Smooth muscle cell (in vitro differentiated cells): ENCODE measurements at regions not wholly inside any gene's neighbourhood (a gene's known extent, or its start where the extent isn't known, plus 50 kb on each side); places are given as distances from the start of the nearest gene placed in this dataset.

Experiments used
- DNase-seq: peaks from one replicate; lab custom pipeline; 2025; ENCODE audit not compliant: unreplicated experiment; lab: John Stamatoyannopoulos, UW
- H2AFZ ChIP-seq: fragments of 200-600 bp; sonication (generic); 2 replicates; pipeline ENCODE4 v1.6.0; 2016; ENCODE audit warnings: antibody characterized with exemption, low read depth, mild to moderate bottlenecking
- H3F3A ChIP-seq: fragments of 200-600 bp; sonication (generic); 2 replicates; pipeline ENCODE4 v1.6.0; 2017; ENCODE audit warnings: antibody characterized with exemption, low read depth
- H3K27ac ChIP-seq: fragments of 200-600 bp; sonication (generic); 2 replicates; pipeline ENCODE4 v1.5.1; 2016; ENCODE audit warnings: low read depth, mild to moderate bottlenecking
- H3K27me3 ChIP-seq: fragments of 200-600 bp; sonication (generic); 2 replicates; pipeline ENCODE4 v1.6.1; 2016; ENCODE audit warnings: low read depth, mild to moderate bottlenecking
- H3K36me3 ChIP-seq: fragments of 200-600 bp; sonication (generic); 2 replicates; pipeline ENCODE4 v1.5.1; 2016; ENCODE audit warnings: low read depth
- H3K4me1 ChIP-seq: fragments of 200-600 bp; sonication (generic); 2 replicates; pipeline ENCODE4 v1.5.1; 2016; ENCODE audit warnings: low read depth
- H3K4me2 ChIP-seq: fragments of 200-600 bp; sonication (generic); 2 replicates; pipeline ENCODE4 v1.6.0; 2016; ENCODE audit warnings: mild to moderate bottlenecking
- H3K4me3 ChIP-seq: fragments of 200-600 bp; sonication (generic); 2 replicates; pipeline ENCODE4 v1.5.1; 2016; ENCODE audit warnings: mild to moderate bottlenecking
- H3K79me2 ChIP-seq: fragments of 200-600 bp; sonication (generic); 2 replicates; pipeline ENCODE4 v1.6.0; 2016; ENCODE audit warnings: low read depth, mild to moderate bottlenecking
- H3K9ac ChIP-seq: fragments of 200-600 bp; sonication (generic); 2 replicates; pipeline ENCODE4 v1.6.0; 2016; ENCODE audit warnings: low read depth
- H3K9me3 ChIP-seq: fragments of 200-600 bp; sonication (generic); replicated peaks from 2 replicates; pipeline ENCODE4 v1.5.1; 2016; ENCODE audit warnings: low read depth
- H4K20me1 ChIP-seq: fragments of 200-600 bp; sonication (generic); 2 replicates; pipeline ENCODE4 v1.6.0; 2016; ENCODE audit warnings: low read depth
- CTCF ChIP-seq: fragments of 200-600 bp; sonication (generic); IDR thresholded peaks from 2 replicates; pipeline ENCODE4 v1.5.1; 2017; ENCODE audit warnings: borderline replicate concordance, mild to moderate bottlenecking, antibody characterized with exemption; ENCODE audit not compliant: insufficient read depth, poor library complexity, severe bottlenecking
- WGBS: methylation state at CpG from one replicate; pipeline ENCODE4 v1.1.7; 2016; ENCODE audit warnings: low lambda C conversion rate; 5-methylcytosine and 5-hydroxymethylcytosine counted together

DNA sequence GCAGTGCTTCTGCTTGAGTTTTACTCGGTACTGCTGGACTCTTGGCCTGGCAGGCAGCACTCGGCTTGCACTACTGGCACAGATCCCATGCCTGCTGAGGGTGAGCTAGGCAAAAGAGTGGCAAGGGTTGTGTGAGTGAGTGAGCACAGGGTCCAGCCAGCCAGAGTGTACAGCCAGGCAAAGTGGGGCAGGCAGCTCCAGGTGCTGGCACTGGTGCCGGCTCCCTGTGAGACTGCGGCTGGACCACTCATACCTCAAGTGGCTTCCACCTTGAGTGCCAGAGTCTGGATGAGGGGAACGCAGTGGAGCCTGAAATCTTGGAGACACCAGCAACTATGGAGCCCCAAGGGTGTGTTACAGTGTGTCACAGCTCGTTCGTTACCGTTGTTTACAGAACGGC lies 1451.9 kb upstream of the AGA start:
- no peak for TF ChIP-seq CTCF
- Histone ChIP-seq H4K20me1 (no peaks in the 10 kb centered on the region), H3K27me3 (no peaks in the 10 kb centered on the region), H3K4me2 (no peak overlapping the region), H3K4me3 (no peak overlapping the region), H3K9me3 (no peaks in the 10 kb centered on the region), H3K4me1 (no peaks in the 10 kb centered on the region), H3K27ac (no peak overlapping the region), H2AFZ (no peak overlapping the region), H3K9ac (no peak overlapping the region), H3F3A (no peaks in the 10 kb centered on the region), H3K36me3 (no peaks in the 10 kb centered on the region), H3K79me2 (no peaks in the 10 kb centered on the region)
- WGBS = 95% methylated on average over 9 of the region's 9 CpGs
- DNase-seq = no peak

GRCh38 chr4:178899084-178899483 lies 1456.8 kb upstream of the AGA start:
- Histone ChIP-seq H3K27ac (no peak overlapping the region), H2AFZ (no peak overlapping the region), H3F3A (no peaks in the 10 kb centered on the region), H3K9me3 (no peaks in the 10 kb centered on the region), H4K20me1 (no peaks in the 10 kb centered on the region), H3K27me3 (no peaks in the 10 kb centered on the region), H3K36me3 (no peaks in the 10 kb centered on the region), H3K4me1 (no peaks in the 10 kb centered on the region), H3K9ac (no peak overlapping the region), H3K4me3 (no peak overlapping the region), H3K79me2 (no peaks in the 10 kb centered on the region), H3K4me2 (no peak overlapping the region)
- TF ChIP-seq CTCF = no peak
- WGBS = 86% methylated on average over 2 of the region's 2 CpGs
- DNase-seq = no peak

DNA sequence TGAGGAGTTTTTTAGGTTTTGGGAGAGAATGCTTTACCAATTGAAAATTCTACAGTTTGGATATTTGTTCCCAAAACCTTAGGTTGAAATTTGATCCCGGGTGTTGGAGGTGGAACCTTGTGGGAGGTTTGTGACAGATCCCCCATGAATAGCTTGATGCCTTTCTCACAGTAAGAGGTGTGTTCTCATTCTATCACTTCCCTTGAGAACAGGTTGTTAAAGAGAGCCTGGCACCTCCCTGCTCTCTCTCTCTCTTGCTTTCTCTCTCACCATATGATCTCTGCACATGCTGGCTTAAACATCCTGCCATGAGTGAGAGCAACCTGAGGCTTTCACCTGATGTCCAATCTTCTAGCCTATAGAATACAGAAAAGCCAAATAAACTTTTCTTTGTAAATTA lies 1475.5 kb upstream of the AGA start:
- Histone ChIP-seq H3K4me2 (no peak overlapping the region), H3K9ac (no peak overlapping the region), H3K27ac (no peak overlapping the region), H4K20me1 (no peaks in the 10 kb centered on the region), H3K36me3 (no peaks in the 10 kb centered on the region), H3K9me3 (no peaks in the 10 kb centered on the region), H3K79me2 (no peaks in the 10 kb centered on the region), H3K4me1 (no peaks in the 10 kb centered on the region), H3K4me3 (no peak overlapping the region), H3K27me3 (no peaks in the 10 kb centered on the region), H2AFZ (no peak overlapping the region), H3F3A (no peaks in the 10 kb centered on the region)
- no peak for DNase-seq
- WGBS = 33% methylated on average over 1 of the region's 1 CpG
- TF ChIP-seq CTCF = no peak

DNA sequence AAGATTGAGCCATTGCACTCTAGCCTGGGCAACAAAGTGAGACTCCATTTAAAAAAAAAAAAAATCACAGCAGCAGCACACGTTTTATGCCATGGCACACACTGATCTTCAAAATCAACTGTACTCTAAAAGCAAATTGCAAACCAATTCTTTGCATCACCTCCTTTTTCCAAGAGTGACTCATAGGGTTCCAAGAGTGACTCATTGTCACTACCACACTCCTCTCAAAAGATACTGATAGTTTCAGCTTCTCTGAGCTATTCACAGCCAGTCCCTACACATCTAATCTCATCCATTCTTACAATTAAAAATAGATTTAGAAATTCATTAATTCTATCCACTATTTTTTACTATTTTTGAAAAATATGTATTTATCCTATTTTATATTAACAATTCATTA lies 1494.9 kb upstream of the AGA start:
- Histone ChIP-seq H4K20me1 (no peaks in the 10 kb centered on the region), H3K27ac (no peak overlapping the region), H3K9me3 (no peaks in the 10 kb centered on the region), H3F3A (no peaks in the 10 kb centered on the region), H2AFZ (no peak overlapping the region), H3K9ac (no peak overlapping the region), H3K4me1 (no peaks in the 10 kb centered on the region), H3K27me3 (no peaks in the 10 kb centered on the region), H3K4me2 (no peak overlapping the region), H3K4me3 (no peak overlapping the region), H3K36me3 (no peaks in the 10 kb centered on the region), H3K79me2 (no peaks in the 10 kb centered on the region)
- no peak for DNase-seq
- 56% methylated on average over 1 of the region's 1 CpG for WGBS
- TF ChIP-seq CTCF = no peak
